Cardiac fibroblast (primary cell): ENCODE measurements at regions not wholly inside any gene's neighbourhood (a gene's known extent, or its start where the extent isn't known, plus 50 kb on each side); places are given as distances from the start of the nearest gene placed in this dataset.

Experiments
- DNase-seq, 2 donors: peaks; one replicate each; pipeline versions ENCODE4 v3.0.0 to v3.0.0-alpha.2; 2010; ENCODE audit warnings: low read depth in 2 of 2
- H3K4me3 ChIP-seq, 2 donors: replicated peaks in 1 of 2; 1 replicate in 1 of 2; 2 replicates in 1 of 2; pipeline ENCODE4 v1.5.1; 2011; ENCODE audit warnings: low read depth in 2 of 2, low read length in 2 of 2, mild to moderate bottlenecking in 2 of 2, moderate library complexity in 1 of 2
- CTCF ChIP-seq: IDR thresholded peaks from one replicate; pipeline ENCODE4 v1.5.1; 2011; ENCODE audit warnings: low read depth, mild to moderate bottlenecking, low read length, inconsistent platforms

GRCh38 chr2:139828011-139828410, 1047.8 kb upstream of the NXPH2 start:
- DNase-seq, result no peak
- no peak overlapping the region for H3K4me3 ChIP-seq
- no peak for TF ChIP-seq CTCF

GRCh38 chr2:139825726-139826125, 1045.5 kb upstream of the NXPH2 start:
- H3K4me3 ChIP-seq, result no peak overlapping the region
- no peak for TF ChIP-seq CTCF
- no peak for DNase-seq

- DNase-seq, result no peak
- TF ChIP-seq CTCF, result no peak
- H3K4me3 ChIP-seq, result no peak overlapping the region
Measured at GRCh38 chr2:139819273-139819796, 1039.1 kb upstream of the NXPH2 start.

GRCh38 chr2:139814458-139814857, 1034.3 kb upstream of the NXPH2 start:
- H3K4me3 ChIP-seq, result no peak overlapping the region
- DNase-seq, result no peak
- no peak for TF ChIP-seq CTCF

GRCh38 chr2:139813340-139813739, 1033.2 kb upstream of the NXPH2 start:
- no peak overlapping the region for H3K4me3 ChIP-seq
- TF ChIP-seq CTCF, result no peak
- DNase-seq, result no peak

GRCh38 chr2:139805441-139805840, 1025.3 kb upstream of the NXPH2 start:
- DNase-seq, result no peak
- no peak overlapping the region for H3K4me3 ChIP-seq
- TF ChIP-seq CTCF, result no peak

GRCh38 chr2:139798391-139798790, 1018.2 kb upstream of the NXPH2 start:
- no peak for TF ChIP-seq CTCF
- DNase-seq, result no peak
- H3K4me3 ChIP-seq, result no peak overlapping the region
